C4-2B (cell line): ENCODE measurements at regions not wholly inside any gene's neighbourhood (a gene's known extent, or its start where the extent isn't known, plus 50 kb on each side); places are given as distances from the start of the nearest gene placed in this dataset.

Experiments
- CTCF ChIP-seq: fragments of 450-650 bp; conservative IDR thresholded peaks from 2 replicates; pipeline ENCODE4 v1.5.1; 2017; ENCODE audit warnings: mild to moderate bottlenecking
- ZFX ChIP-seq: fragments of 450-650 bp; IDR thresholded peaks from 2 replicates; pipeline ENCODE4 v1.6.1; 2017

GRCh38 chrX:6464726-6465125 lies 70.2 kb downstream of the VCX3A start:
- no peak for TF ChIP-seq CTCF
- TF ChIP-seq ZFX = no peak
